HepG2 (cell line): ENCODE measurements at regions not wholly inside any gene's neighbourhood (a gene's known extent, or its start where the extent isn't known, plus 50 kb on each side); places are given as distances from the start of the nearest gene placed in this dataset.

ENCODE experiments used
- ASH2L ChIP-seq: fragments of 300-600, 200-600 bp; sonication (generic); IDR thresholded peaks from 2 replicates; pipeline ENCODE4 v1.7.0; 2017; ENCODE audit warnings: low read depth, mild to moderate bottlenecking, moderate library complexity, mixed read lengths, low read length; ENCODE audit not compliant: insufficient read length
- CTCF ChIP-seq: sonication (generic); formaldehyde crosslinking; IDR thresholded peaks from 2 replicates; pipeline ENCODE4 v1.5.0; 2020; ENCODE audit warnings: mild to moderate bottlenecking, missing genetic modification reagents, moderate library complexity
- DNMT3B ChIP-seq: conservative IDR thresholded peaks from 2 replicates; pipeline ENCODE4 v1.6.1; 2016; ENCODE audit warnings: missing biosample characterization, control low read depth
- ETV6 ChIP-seq: sonication (generic); formaldehyde crosslinking; conservative IDR thresholded peaks from 2 replicates; pipeline ENCODE4 v1.4.0; 2020; ENCODE audit warnings: missing genetic modification reagents
- HDAC1 ChIP-seq: sonication (generic); formaldehyde crosslinking; IDR thresholded peaks from 2 replicates; pipeline ENCODE4 v1.5.1; 2020; ENCODE audit warnings: mild to moderate bottlenecking, missing genetic modification reagents
- MAX ChIP-seq: IDR thresholded peaks from 2 replicates; pipeline ENCODE4 v1.6.1; 2012; ENCODE audit warnings: inconsistent platforms
- MXD4 ChIP-seq: IDR thresholded peaks from 2 replicates; pipeline ENCODE4 v1.6.1; 2016; ENCODE audit warnings: mild to moderate bottlenecking, missing biosample characterization, missing genetic modification reagents
- U2AF2 ChIP-seq: fragments of 200-400 bp; formaldehyde crosslinking; IDR thresholded peaks from 2 replicates; pipeline ENCODE4 v1.6.1; 2017; ENCODE audit warnings: low read depth, mild to moderate bottlenecking, low read length
- YY1 ChIP-seq: IDR thresholded peaks from 2 replicates; pipeline ENCODE4 v1.6.1; 2011; ENCODE audit warnings: low read length, low read depth, moderate library complexity, mild to moderate bottlenecking; ENCODE audit not compliant: insufficient read depth, insufficient replicate concordance
- TF ChIP-seq, protein P1 (sequence below): sonication (generic); formaldehyde crosslinking; IDR thresholded peaks from 2 replicates; pipeline ENCODE4 v1.8.0; 2022; ENCODE audit warnings: mild to moderate bottlenecking, missing genetic modification reagents

DNA sequence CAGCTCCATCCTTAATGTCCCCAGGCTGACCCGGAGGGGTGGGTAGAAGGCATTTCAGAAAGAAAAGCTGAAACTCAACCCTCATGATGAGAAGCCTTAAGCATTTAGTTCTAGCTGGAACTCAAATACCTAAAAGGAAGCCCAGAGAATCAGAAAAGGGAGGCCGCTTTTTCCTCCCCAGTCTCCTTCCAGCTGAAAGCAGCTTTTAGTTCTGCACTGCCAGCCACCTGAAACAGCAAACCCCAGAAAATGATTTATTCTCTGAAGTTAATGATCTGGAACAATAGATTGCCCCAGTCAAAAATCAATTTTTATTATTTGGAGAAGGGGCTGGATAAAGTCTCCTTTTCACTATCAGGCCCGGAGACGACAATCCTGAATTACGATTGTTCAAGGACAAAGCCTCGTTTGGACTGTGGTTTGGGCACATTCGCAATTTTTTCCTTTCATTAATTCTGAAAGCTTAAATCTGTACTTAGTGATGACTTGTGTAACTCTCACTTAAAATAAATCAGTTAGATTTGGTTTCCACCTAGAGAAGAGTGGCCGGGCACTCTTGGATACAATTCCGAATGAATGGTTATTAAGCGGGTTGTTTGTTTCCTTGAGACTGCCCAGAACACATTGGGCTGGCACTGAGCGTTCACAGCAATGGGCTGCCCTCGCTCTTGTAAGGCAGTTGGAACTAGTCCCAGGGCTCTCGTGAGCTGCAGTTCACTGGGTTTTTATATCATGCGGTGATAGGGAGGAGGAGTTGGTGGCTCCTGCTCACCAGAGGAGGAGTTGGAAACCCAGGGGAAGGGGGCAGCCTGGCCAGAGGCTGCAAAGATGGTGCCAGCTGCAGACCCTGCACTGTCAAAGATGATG, 262.2 kb downstream of the CCSER2 start:
- TF ChIP-seq MAX, result no peak
- no peak for TF ChIP-seq HDAC1 (CRISPR knock-in tag)
- TF ChIP-seq DNMT3B, result no peak
- TF ChIP-seq, protein P1, sequence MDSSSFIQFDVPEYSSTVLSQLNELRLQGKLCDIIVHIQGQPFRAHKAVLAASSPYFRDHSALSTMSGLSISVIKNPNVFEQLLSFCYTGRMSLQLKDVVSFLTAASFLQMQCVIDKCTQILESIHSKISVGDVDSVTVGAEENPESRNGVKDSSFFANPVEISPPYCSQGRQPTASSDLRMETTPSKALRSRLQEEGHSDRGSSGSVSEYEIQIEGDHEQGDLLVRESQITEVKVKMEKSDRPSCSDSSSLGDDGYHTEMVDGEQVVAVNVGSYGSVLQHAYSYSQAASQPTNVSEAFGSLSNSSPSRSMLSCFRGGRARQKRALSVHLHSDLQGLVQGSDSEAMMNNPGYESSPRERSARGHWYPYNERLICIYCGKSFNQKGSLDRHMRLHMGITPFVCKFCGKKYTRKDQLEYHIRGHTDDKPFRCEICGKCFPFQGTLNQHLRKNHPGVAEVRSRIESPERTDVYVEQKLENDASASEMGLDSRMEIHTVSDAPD, result no peak
- TF ChIP-seq U2AF2, result no peak
- TF ChIP-seq ASH2L, result no peak
- no peak for TF ChIP-seq CTCF (CRISPR knock-in tag)
- TF ChIP-seq ETV6 (CRISPR knock-in tag), result no peak
- no peak for TF ChIP-seq MXD4 (CRISPR knock-in tag)
- no peak for TF ChIP-seq YY1
